ENCODE measurements at regions not wholly inside any gene's neighbourhood (a gene's known extent, or its start where the extent isn't known, plus 50 kb on each side); places are given as distances from the start of the nearest gene placed in this dataset.

GRCh38 chr13:76297331-76297730 lies 588.9 kb downstream of the KCTD12 start:
- no peak overlapping the region for H3K18ac ChIP-seq (ENCODE audit: extremely low read depth, low read length)
- no peaks in the 10 kb centered on the region for H3K79me2 ChIP-seq (ENCODE audit: control insufficient read depth in 1 of 2, insufficient read depth in 2 of 2, low read length in 2 of 2)
- no peak overlapping the region for H2BK120ac ChIP-seq (replicated peaks; ENCODE audit: low read depth, low read length)
- no peaks in the 10 kb centered on the region for H3K23me2 ChIP-seq (ENCODE audit: low read depth, low read length)
- no peak overlapping the region for H3K56ac ChIP-seq (replicated peaks; ENCODE audit: insufficient read length, low read depth, low read length)
- H3K9me3 ChIP-seq (ENCODE audit: insufficient read depth in 2 of 2, low read depth in 1 of 2, low read length in 1 of 2): peaks cover 0 to 7% of the 10 kb centered on the region in 2 experiments; a peak in 1 of 4 replicates
- H2AFZ ChIP-seq (ENCODE audit: low read length): no peak overlapping the region
- no peaks in the 10 kb centered on the region for H3K4me1 ChIP-seq (replicated peaks in 1 of 4; ENCODE audit: control insufficient read depth in 3 of 4, insufficient read depth in 4 of 4, low read length in 3 of 4)
- POLR2A ChIA-PET (ENCODE audit: partially characterized antibody): no interaction called here
- H3K79me1 ChIP-seq (ENCODE audit: low read depth, low read length): no peaks in the 10 kb centered on the region
- H4K91ac ChIP-seq (replicated peaks; ENCODE audit: insufficient read length, low read length): no peak overlapping the region
- FAIRE-seq: no peak
- TF ChIP-seq POU5F1 (IDR thresholded peaks at IDR 0.05; ENCODE audit: low read depth, low read length) (no peak), CTBP2 (IDR thresholded peaks at IDR 0.05; ENCODE audit: borderline replicate concordance, insufficient read depth, insufficient read length, low read length) (no peak)
- no peak overlapping the region for H3K4me2 ChIP-seq (ENCODE audit: insufficient read depth in 1 of 2, low read depth in 2 of 2, low read length in 2 of 2)
- no peak overlapping the region for H3K27ac ChIP-seq (ENCODE audit: low read depth, low read length)
- WGBS, 2 experiments (ENCODE audit: extremely low coverage in 1 of 2, insufficient coverage in 1 of 2, insufficient read length in 1 of 2, insufficient replicate concordance in 2 of 2, low coverage in 1 of 2, low lambda C conversion rate in 2 of 2, missing lambda C conversion rate in 1 of 2): 92% methylated on average over 6 of the region's 6 CpGs; no CpG with 5 or more reads in 1 of the 2 experiments
- peaks cover 0 to 2% (median 0%) of the 10 kb centered on the region in 4 experiments; a peak in 1 of 8 replicates for H3K36me3 ChIP-seq (ENCODE audit: control insufficient read depth in 2 of 4, insufficient read depth in 4 of 4, low read length in 3 of 4)
- H2BK5ac ChIP-seq (ENCODE audit: low read depth, low read length): no peak overlapping the region
- no peak overlapping the region for H3K23ac ChIP-seq (ENCODE audit: insufficient read length)
- no peak overlapping the region for H2BK20ac ChIP-seq (ENCODE audit: low read length)
- H4K5ac ChIP-seq (ENCODE audit: insufficient read length, low read depth, low read length): no peak overlapping the region
- no peak overlapping the region for H2BK12ac ChIP-seq (ENCODE audit: low read depth, low read length)
- no peak overlapping the region for H2AK5ac ChIP-seq (ENCODE audit: low read depth, low read length)
- CTCF ChIA-PET (ENCODE audit: partially characterized antibody): no interaction called here
- no peak overlapping the region for H3K14ac ChIP-seq (ENCODE audit: insufficient read length)
- no peaks in the 10 kb centered on the region for H3K27me3 ChIP-seq (replicated peaks in 1 of 4; ENCODE audit: control insufficient read depth in 3 of 4, extremely low read depth in 1 of 4, insufficient read depth in 3 of 4, low read length in 3 of 4)
- no peak overlapping the region for H2BK15ac ChIP-seq (ENCODE audit: low read length)
- H3K4me3 ChIP-seq (ENCODE audit: extremely low read depth in 1 of 4, insufficient read depth in 2 of 4, low read depth in 3 of 4, low read length in 4 of 4): no peak overlapping the region
- no peak overlapping the region for H3K9ac ChIP-seq (replicated peaks in 1 of 4; ENCODE audit: extremely low read depth in 1 of 4, low read depth in 3 of 4, low read length in 3 of 4)
- DNase-seq (ENCODE audit: low read depth in 1 of 2, low spot score in 2 of 2): no peak
- no peak overlapping the region for H3K4ac ChIP-seq (replicated peaks; ENCODE audit: insufficient read length, low read depth, low read length)
- H4K8ac ChIP-seq (ENCODE audit: extremely low read depth, insufficient read depth, low read length): no peak overlapping the region
- H4K20me1 ChIP-seq (replicated peaks in 1 of 2; ENCODE audit: control insufficient read depth in 1 of 2, insufficient read depth in 2 of 2, low read length in 2 of 2): no peaks in the 10 kb centered on the region

Measured in H1 (cell line).